ENCODE measurements at regions not wholly inside any gene's neighbourhood (a gene's known extent, or its start where the extent isn't known, plus 50 kb on each side); places are given as distances from the start of the nearest gene placed in this dataset.

- FAIRE-seq (no peak), DNase-seq (ENCODE audit: insufficient read length, low spot score) (no peak)
- TF ChIP-seq, protein P1, sequence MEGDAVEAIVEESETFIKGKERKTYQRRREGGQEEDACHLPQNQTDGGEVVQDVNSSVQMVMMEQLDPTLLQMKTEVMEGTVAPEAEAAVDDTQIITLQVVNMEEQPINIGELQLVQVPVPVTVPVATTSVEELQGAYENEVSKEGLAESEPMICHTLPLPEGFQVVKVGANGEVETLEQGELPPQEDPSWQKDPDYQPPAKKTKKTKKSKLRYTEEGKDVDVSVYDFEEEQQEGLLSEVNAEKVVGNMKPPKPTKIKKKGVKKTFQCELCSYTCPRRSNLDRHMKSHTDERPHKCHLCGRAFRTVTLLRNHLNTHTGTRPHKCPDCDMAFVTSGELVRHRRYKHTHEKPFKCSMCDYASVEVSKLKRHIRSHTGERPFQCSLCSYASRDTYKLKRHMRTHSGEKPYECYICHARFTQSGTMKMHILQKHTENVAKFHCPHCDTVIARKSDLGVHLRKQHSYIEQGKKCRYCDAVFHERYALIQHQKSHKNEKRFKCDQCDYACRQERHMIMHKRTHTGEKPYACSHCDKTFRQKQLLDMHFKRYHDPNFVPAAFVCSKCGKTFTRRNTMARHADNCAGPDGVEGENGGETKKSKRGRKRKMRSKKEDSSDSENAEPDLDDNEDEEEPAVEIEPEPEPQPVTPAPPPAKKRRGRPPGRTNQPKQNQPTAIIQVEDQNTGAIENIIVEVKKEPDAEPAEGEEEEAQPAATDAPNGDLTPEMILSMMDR (IDR thresholded peaks at IDR 0.05; ENCODE audit: insufficient read depth, missing control alignments) = no peak
Measured at GRCh38 chr7:41000042-41000441, 702.8 kb downstream of the INHBA start.

- FAIRE-seq (no peak), DNase-seq (ENCODE audit: insufficient read length, low spot score) (no peak)
- TF ChIP-seq, protein P1 (IDR thresholded peaks at IDR 0.05; ENCODE audit: insufficient read depth, missing control alignments) = no peak
Measured at GRCh38 chr7:40996233-40996677, 706.6 kb downstream of the INHBA start.

GRCh38 chr7:40990841-40991240 lies 712.0 kb downstream of the INHBA start:
- TF ChIP-seq, protein P1 (IDR thresholded peaks at IDR 0.05; ENCODE audit: insufficient read depth, missing control alignments) = no peak
- FAIRE-seq = no peak

GRCh38 chr7:40987571-40987970 lies 715.3 kb downstream of the INHBA start:
- TF ChIP-seq, protein P1 (IDR thresholded peaks at IDR 0.05; ENCODE audit: insufficient read depth, missing control alignments) = no peak
- FAIRE-seq = no peak
- no peak for DNase-seq (ENCODE audit: insufficient read length, low spot score)

More at GRCh38 chr7:40990841-40991240, 712.0 kb downstream of the INHBA start:
- DNase-seq (ENCODE audit: insufficient read length, low spot score) = no peak

DNA sequence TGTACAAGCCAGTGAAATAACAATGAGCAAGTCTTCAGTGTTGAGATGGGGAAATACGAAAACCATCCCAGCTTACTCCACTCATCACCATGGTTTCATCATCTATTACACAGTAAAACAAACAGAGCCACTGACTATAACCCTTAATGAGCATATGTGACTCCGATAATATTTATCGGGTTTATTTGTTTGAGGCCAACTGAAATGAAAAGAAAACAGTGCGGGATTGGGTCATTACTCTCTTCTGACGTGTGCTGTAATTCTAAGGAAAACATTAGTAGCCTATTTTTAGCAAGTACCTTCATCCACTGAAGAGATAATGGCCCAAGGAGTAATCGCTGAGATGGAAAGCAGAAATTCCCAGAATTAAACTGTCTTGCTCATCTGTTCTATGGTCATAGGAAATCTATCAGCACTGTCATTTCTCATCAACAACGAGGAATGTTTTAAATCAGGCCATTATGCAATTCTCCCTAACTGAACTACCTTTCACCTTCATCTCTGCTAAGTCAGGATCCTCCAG lies 716.5 kb downstream of the INHBA start:
- no peak for DNase-seq (ENCODE audit: insufficient read length, low spot score)
- FAIRE-seq = no peak
- TF ChIP-seq, protein P1 (IDR thresholded peaks at IDR 0.05; ENCODE audit: insufficient read depth, missing control alignments) = no peak

- FAIRE-seq (no peak), DNase-seq (ENCODE audit: insufficient read length, low spot score) (no peak)
- TF ChIP-seq, protein P1 (IDR thresholded peaks at IDR 0.05; ENCODE audit: insufficient read depth, missing control alignments) = no peak
Measured at GRCh38 chr7:40983111-40983510, 719.8 kb downstream of the INHBA start.

GRCh38 chr7:40979296-40979695 lies 723.6 kb downstream of the INHBA start:
- DNase-seq (ENCODE audit: insufficient read length, low spot score) = no peak
- no peak for FAIRE-seq
- TF ChIP-seq, protein P1 (IDR thresholded peaks at IDR 0.05; ENCODE audit: insufficient read depth, missing control alignments) = no peak

Data from D721Med (cell line).